SK-N-SH treated with all-trans-retinoic acid at 6 μM for 48 hours (cell line): ENCODE measurements at regions not wholly inside any gene's neighbourhood (a gene's known extent, or its start where the extent isn't known, plus 50 kb on each side); places are given as distances from the start of the nearest gene placed in this dataset.
A peak's percentile ranks its signal among the peaks of the same experiment; 100 is the strongest.

Experiments used
- ATAC-seq: fragments of 200-7000 bp; cut with Tn5 transposase; 3 replicates; pipeline ENCODE4 v1.9.1; 2020; ENCODE audit warnings: mild to moderate bottlenecking, moderate library complexity
- ISL1 ChIP-seq: fragments of 250-450 bp; sonication (Bioruptor Pico); IDR thresholded peaks from 2 replicates; pipeline ENCODE4 v2.1.2; 2022; ENCODE audit warnings: mild to moderate bottlenecking, moderate library complexity
- ZFP3 ChIP-seq: fragments of 250-450 bp; sonication (Bioruptor Pico); IDR thresholded peaks from 2 replicates; pipeline ENCODE4 v1.5.0; 2020; ENCODE audit warnings: mild to moderate bottlenecking, moderate library complexity

DNA sequence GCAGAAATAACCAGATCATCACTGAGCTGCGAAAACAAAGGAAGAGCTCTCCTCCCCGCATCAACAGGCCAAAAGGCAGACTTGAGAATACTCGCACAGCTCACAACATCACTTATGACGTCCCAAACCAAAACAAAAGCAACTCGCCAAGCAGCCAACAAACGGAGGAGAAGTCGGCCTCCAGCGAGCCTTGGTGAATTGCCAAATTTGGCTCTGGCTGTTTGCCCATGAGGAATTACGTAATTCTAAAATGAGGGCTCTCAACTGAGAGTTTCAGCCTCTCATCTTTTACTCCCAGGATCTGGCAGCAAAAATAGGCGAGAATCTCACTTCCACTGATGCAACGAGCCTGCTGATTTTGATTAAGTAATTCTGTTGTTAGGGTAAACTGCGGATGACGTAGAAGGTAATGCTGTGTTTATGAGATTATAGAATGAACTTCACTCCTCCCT is 51.7 kb upstream of the SEMA6A start:
- TF ChIP-seq ISL1 (CRISPR knock-in tag) = peak; percentile 22; the same call in 1 of the 2 replicates
- no peak for TF ChIP-seq ZFP3

More for the DNA sequence above, 51.7 kb upstream of the SEMA6A start:
- no peak for ATAC-seq
